NCI-H2196 (cell line): ENCODE measurements at regions not wholly inside any gene's neighbourhood (a gene's known extent, or its start where the extent isn't known, plus 50 kb on each side); places are given as distances from the start of the nearest gene placed in this dataset.
A peak's percentile ranks its signal among the peaks of the same experiment; 100 is the strongest.

Experiments used
- DNase-seq: peaks from one replicate; lab custom pipeline; 2025; ENCODE audit not compliant: unreplicated experiment; lab: John Stamatoyannopoulos, UW

- no peak for DNase-seq
Observed at GRCh38 chr13:97561182-97561581, 127.2 kb downstream of the RAP2A start.

- no peak for DNase-seq
Observed at GRCh38 chr13:97562962-97563361, 129.0 kb downstream of the RAP2A start.

GRCh38 chr13:97564956-97565355 lies 131.0 kb downstream of the RAP2A start:
- no peak for DNase-seq

GRCh38 chr13:97565906-97566305 lies 131.9 kb downstream of the RAP2A start:
- no peak for DNase-seq

- DNase-seq, result no peak
Observed at GRCh38 chr13:97566907-97567306, 132.9 kb downstream of the RAP2A start.

GRCh38 chr13:97567510-97568243 lies 133.7 kb downstream of the RAP2A start:
- DNase-seq, result no peak

- DNase-seq, result no peak
Observed at GRCh38 chr13:97568850-97569249, 134.9 kb downstream of the RAP2A start.

- DNase-seq, result no peak
Observed at GRCh38 chr13:97569841-97570240, 135.9 kb downstream of the RAP2A start.

GRCh38 chr13:97570442-97570841 lies 136.5 kb downstream of the RAP2A start:
- DNase-seq, result no peak

- no peak for DNase-seq
Observed at GRCh38 chr13:97573011-97573410, 139.0 kb downstream of the RAP2A start.

GRCh38 chr13:97574926-97575325 lies 141.0 kb downstream of the RAP2A start:
- DNase-seq, result no peak

GRCh38 chr13:97577026-97577425 lies 143.1 kb downstream of the RAP2A start:
- no peak for DNase-seq

GRCh38 chr13:97582170-97582569 lies 148.2 kb downstream of the RAP2A start:
- DNase-seq, result no peak

- no peak for DNase-seq
Observed at GRCh38 chr13:97583907-97584497, 150.0 kb downstream of the RAP2A start.

- no peak for DNase-seq
Observed at GRCh38 chr13:97586941-97587340, 153.0 kb downstream of the RAP2A start.

GRCh38 chr13:97588993-97589392 lies 155.0 kb downstream of the RAP2A start:
- no peak for DNase-seq

- DNase-seq, result no peak
Observed at GRCh38 chr13:97600458-97601075, 166.6 kb downstream of the RAP2A start.

GRCh38 chr13:97615266-97615665 lies 181.3 kb downstream of the RAP2A start:
- DNase-seq, result no peak

- no peak for DNase-seq
Observed at GRCh38 chr13:97616385-97616784, 182.4 kb downstream of the RAP2A start.

- no peak for DNase-seq
Observed at GRCh38 chr13:97621025-97621424, 187.1 kb downstream of the RAP2A start.

- DNase-seq, result no peak
Observed at GRCh38 chr13:97621631-97622030, 187.7 kb downstream of the RAP2A start.

- peak; percentile 13 for DNase-seq
Observed at GRCh38 chr13:97627566-97627965, 193.6 kb downstream of the RAP2A start.
